BLaER1 (cell line): ENCODE measurements at regions not wholly inside any gene's neighbourhood (a gene's known extent, or its start where the extent isn't known, plus 50 kb on each side); places are given as distances from the start of the nearest gene placed in this dataset.

Experiments
- H3K27ac ChIP-seq: shearing (Covaris generic); formaldehyde crosslinking; 2 replicates; pipeline ENCODE4 v1.8.1; 2022
- H3K27me3 ChIP-seq: shearing (Covaris generic); formaldehyde crosslinking; 2 replicates; pipeline ENCODE4 v1.8.1; 2022
- H3K36me3 ChIP-seq: shearing (Covaris generic); formaldehyde crosslinking; 2 replicates; pipeline ENCODE4 v1.8.1; 2022
- H3K4me1 ChIP-seq: shearing (Covaris generic); formaldehyde crosslinking; 2 replicates; pipeline ENCODE4 v1.8.1; 2022
- H3K4me2 ChIP-seq: shearing (Covaris generic); formaldehyde crosslinking; 2 replicates; pipeline ENCODE4 v1.8.1; 2022
- H3K4me3 ChIP-seq: shearing (Covaris generic); formaldehyde crosslinking; 2 replicates; pipeline ENCODE4 v1.8.1; 2022
- H3K9ac ChIP-seq: shearing (Covaris generic); formaldehyde crosslinking; 2 replicates; pipeline ENCODE4 v1.8.1; 2022
- H3K9me3 ChIP-seq: shearing (Covaris generic); formaldehyde crosslinking; 2 replicates; pipeline ENCODE4 v1.8.1; 2022
- H4K20me1 ChIP-seq: shearing (Covaris generic); formaldehyde crosslinking; 2 replicates; pipeline ENCODE4 v1.8.1; 2022
- Cebpa-rat ChIP-seq: shearing (Covaris generic); IDR thresholded peaks from 2 replicates; pipeline ENCODE4 v1.8.1; 2022

- no peak overlapping the region for H3K9ac ChIP-seq
- no peaks in the 10 kb centered on the region for H3K9me3 ChIP-seq
- TF ChIP-seq Cebpa-rat, result no peak
- no peaks in the 10 kb centered on the region for H3K36me3 ChIP-seq
- H3K4me3 ChIP-seq, result no peak overlapping the region
- no peak overlapping the region for H3K27ac ChIP-seq
- H4K20me1 ChIP-seq, result no peaks in the 10 kb centered on the region
- H3K4me1 ChIP-seq, result no peaks in the 10 kb centered on the region
- no peaks in the 10 kb centered on the region for H3K27me3 ChIP-seq
- no peak overlapping the region for H3K4me2 ChIP-seq
Observed at GRCh38 chr2:161571051-161571429, 53.2 kb upstream of the SLC4A10 start.
